AG04450 (cell line): ENCODE measurements at regions not wholly inside any gene's neighbourhood (a gene's known extent, or its start where the extent isn't known, plus 50 kb on each side); places are given as distances from the start of the nearest gene placed in this dataset. TPM values are rescaled to one million over a fixed set of nuclear protein-coding genes. Genes with fewer than 3 reads are reported as not detected.

Experiments used
- small RNA-seq: library from RNA; depleted of rRNA; stranded (forward); fragments of <200 nt; gene quantifications from one replicate; pipeline ENCODE3, GENCODE V24; 2012; ENCODE audit warnings: low read depth; ENCODE audit not compliant: insufficient read length

Small RNA genes in the stretch of these regions (small RNA-seq; reads per million reads assigned to genes)
- gene RNA5SP54, result not detected
